ENCODE measurements at regions not wholly inside any gene's neighbourhood (a gene's known extent, or its start where the extent isn't known, plus 50 kb on each side); places are given as distances from the start of the nearest gene placed in this dataset.

GRCh38 chr12:45599196-45599595, 130.3 kb upstream of the ARID2 start:
- intact Hi-C loops (cut with DNase I): no loop called here
- TF ChIP-seq CTCF (IDR thresholded peaks at IDR 0.05): no peak
- no peak overlapping the region for H3K4me3 ChIP-seq
- no peak for ATAC-seq
- no peaks in the 10 kb centered on the region for H3K9me3 ChIP-seq
- 84 to 95% (median 90%) methylated on average over 2 of the region's 2 CpGs for WGBS, 3 donors
- H3K27ac ChIP-seq: no peak overlapping the region
- H3K4me1 ChIP-seq: no peaks in the 10 kb centered on the region
- H3K27me3 ChIP-seq (ENCODE audit: insufficient read depth in 3 of 3, low read length in 2 of 3): no peaks in the 10 kb centered on the region
- DNase-seq: no peak
- no peaks in the 10 kb centered on the region for H3K36me3 ChIP-seq (ENCODE audit: insufficient read depth in 1 of 2, low read depth in 1 of 2)

- H3K4me3 ChIP-seq: no peak overlapping the region
- no peaks in the 10 kb centered on the region for H3K27me3 ChIP-seq (ENCODE audit: insufficient read depth in 3 of 3, low read length in 2 of 3)
- ATAC-seq (no peak), DNase-seq (no peak)
- WGBS, 3 donors: 73 to 85% (median 73%) methylated on average over 2 of the region's 2 CpGs
- H3K4me1 ChIP-seq: no peaks in the 10 kb centered on the region
- no peaks in the 10 kb centered on the region for H3K36me3 ChIP-seq (ENCODE audit: insufficient read depth in 1 of 2, low read depth in 1 of 2)
- no peak overlapping the region for H3K27ac ChIP-seq
- intact Hi-C loops (cut with DNase I): no loop called here
- H3K9me3 ChIP-seq: peaks cover 8% of the 10 kb centered on the region
- no peak for TF ChIP-seq CTCF (IDR thresholded peaks at IDR 0.05)
Measured at GRCh38 chr12:45601390-45601789, 128.1 kb upstream of the ARID2 start.

GRCh38 chr12:45601888-45602287, 127.6 kb upstream of the ARID2 start:
- no peaks in the 10 kb centered on the region for H3K4me1 ChIP-seq
- H3K36me3 ChIP-seq (ENCODE audit: insufficient read depth in 1 of 2, low read depth in 1 of 2): no peaks in the 10 kb centered on the region
- no peak overlapping the region for H3K4me3 ChIP-seq
- WGBS, 3 donors: 45 to 54% (median 46%) methylated on average over 4 of the region's 4 CpGs
- H3K27ac ChIP-seq: no peak overlapping the region
- intact Hi-C loops (cut with DNase I): no loop called here
- H3K9me3 ChIP-seq: peaks cover 8% of the 10 kb centered on the region
- no peak for DNase-seq
- no peak for ATAC-seq
- no peak for TF ChIP-seq CTCF (IDR thresholded peaks at IDR 0.05)
- H3K27me3 ChIP-seq (ENCODE audit: insufficient read depth in 3 of 3, low read length in 2 of 3): no peaks in the 10 kb centered on the region

GRCh38 chr12:45605624-45606023, 123.9 kb upstream of the ARID2 start:
- Histone ChIP-seq H3K36me3 (ENCODE audit: insufficient read depth in 1 of 2, low read depth in 1 of 2) (no peaks in the 10 kb centered on the region), H3K9me3 (peaks cover 8% of the 10 kb centered on the region), H3K4me3 (no peak overlapping the region), H3K27ac (no peak overlapping the region), H3K4me1 (no peaks in the 10 kb centered on the region), H3K27me3 (ENCODE audit: insufficient read depth in 3 of 3, low read length in 2 of 3) (no peaks in the 10 kb centered on the region)
- DNase-seq: no peak
- WGBS, 3 donors: 86 to 100% (median 98%) methylated on average over 1 of the region's 1 CpG
- TF ChIP-seq CTCF (IDR thresholded peaks at IDR 0.05): no peak
- intact Hi-C loops (cut with DNase I): no loop called here
- ATAC-seq: no peak

GRCh38 chr12:45611061-45611460, 118.4 kb upstream of the ARID2 start:
- H3K9me3 ChIP-seq: no peaks in the 10 kb centered on the region
- no peak for TF ChIP-seq CTCF (IDR thresholded peaks at IDR 0.05)
- no peak overlapping the region for H3K27ac ChIP-seq
- no peaks in the 10 kb centered on the region for H3K27me3 ChIP-seq (ENCODE audit: insufficient read depth in 3 of 3, low read length in 2 of 3)
- WGBS, 3 donors: 19 to 27% (median 21%) methylated on average over 20 of the region's 20 CpGs
- no peaks in the 10 kb centered on the region for H3K36me3 ChIP-seq (ENCODE audit: insufficient read depth in 1 of 2, low read depth in 1 of 2)
- H3K4me3 ChIP-seq: peak overlapping the region; percentile 43
- intact Hi-C loops (cut with DNase I): loop anchor here in 1 of 2 donors (5.0 kb wide), 1 partner anchor 44 kb away; no protein-coding TSS in a partner anchor
- peak in 1 of 4 donors; percentile 23 for ATAC-seq
- no peak for DNase-seq
- H3K4me1 ChIP-seq: peaks cover 13% of the 10 kb centered on the region
